WTC11 (cell line): ENCODE measurements at regions not wholly inside any gene's neighbourhood (a gene's known extent, or its start where the extent isn't known, plus 50 kb on each side); places are given as distances from the start of the nearest gene placed in this dataset.

Source experiments
- ATAC-seq: fragments of 200-7000 bp; cut with Tn5 transposase; 2 replicates; pipeline ENCODE4 v1.10.0; 2021; ENCODE audit warnings: mild to moderate bottlenecking, moderate library complexity
- CTCF ChIA-PET: fragments of 300-600 bp; sonication (Branson Sonifier 250); formaldehyde crosslinking; loops from one replicate; lab custom pipeline; 2021; ENCODE audit warnings: antibody characterized with exemption; lab: Charles Lee
- POLR2A ChIA-PET: fragments of 350-600 bp; sonication (Branson Sonifier 250); formaldehyde crosslinking; loops from one replicate; lab custom pipeline; 2021; ENCODE audit warnings: antibody characterized with exemption; lab: Charles Lee
- DNase-seq: peaks from one replicate; pipeline ENCODE4 v3.0.0; 2021; ENCODE audit warnings: low spot score
- H3K27ac Mint-ChIP-seq: 2 replicates; pipeline ENCODE4 v1.8.0; 2021; ENCODE audit warnings: mixed read lengths
- H3K27me3 Mint-ChIP-seq: 2 replicates; pipeline ENCODE4 v1.8.0; 2021; ENCODE audit warnings: low read depth, mild to moderate bottlenecking, moderate library complexity, mixed read lengths
- H3K36me3 Mint-ChIP-seq: 2 replicates; pipeline ENCODE4 v1.8.0; 2021; ENCODE audit warnings: mixed read lengths
- H3K4me1 Mint-ChIP-seq: 2 replicates; pipeline ENCODE4 v1.8.0; 2022; ENCODE audit warnings: mixed read lengths
- H3K4me3 Mint-ChIP-seq: 2 replicates; pipeline ENCODE4 v1.8.0; 2021; ENCODE audit warnings: mild to moderate bottlenecking, moderate library complexity, mixed read lengths
- H3K9me3 Mint-ChIP-seq: 2 replicates; pipeline ENCODE4 v1.8.0; 2021; ENCODE audit warnings: mixed read lengths
- CDX4 ChIP-seq: fragments of 250-450 bp; sonication (Bioruptor Pico); IDR thresholded peaks from 2 replicates; pipeline ENCODE4 v1.9.0; 2021; ENCODE audit warnings: moderate library complexity, mild to moderate bottlenecking, inconsistent platforms, borderline replicate concordance
- E2F5 ChIP-seq: sonication (generic); formaldehyde crosslinking; IDR thresholded peaks from 2 replicates; pipeline ENCODE4 v1.8.1; 2022; ENCODE audit warnings: mild to moderate bottlenecking, moderate library complexity, missing genetic modification reagents
- ERG ChIP-seq: fragments of 250-450 bp; sonication (Bioruptor Pico); IDR thresholded peaks from 2 replicates; pipeline ENCODE4 v1.8.0; 2021; ENCODE audit warnings: mild to moderate bottlenecking
- ESRRA ChIP-seq: sonication (generic); formaldehyde crosslinking; IDR thresholded peaks from 2 replicates; pipeline ENCODE4 v1.8.1; 2022; ENCODE audit warnings: mild to moderate bottlenecking, missing genetic modification reagents, borderline replicate concordance
- FOXK1 ChIP-seq: sonication (generic); formaldehyde crosslinking; IDR thresholded peaks from 2 replicates; pipeline ENCODE4 v1.8.0; 2022; ENCODE audit warnings: mild to moderate bottlenecking, moderate library complexity, missing genetic modification reagents
- GTF2I ChIP-seq: fragments of 250-450 bp; sonication (Bioruptor Pico); conservative IDR thresholded peaks from 2 replicates; pipeline ENCODE4 v1.4.0; 2021; ENCODE audit warnings: mild to moderate bottlenecking
- HMGXB4 ChIP-seq: sonication (generic); formaldehyde crosslinking; IDR thresholded peaks from 2 replicates; pipeline ENCODE4 v1.8.1; 2023; ENCODE audit warnings: mild to moderate bottlenecking, moderate library complexity, missing genetic modification reagents
- JAZF1 ChIP-seq: fragments of 250-450 bp; sonication (Bioruptor Pico); IDR thresholded peaks from 2 replicates; pipeline ENCODE4 v1.9.0; 2021; ENCODE audit warnings: moderate library complexity, mild to moderate bottlenecking, inconsistent platforms
- KAT7 ChIP-seq: sonication (generic); formaldehyde crosslinking; IDR thresholded peaks from 2 replicates; pipeline ENCODE4 v1.8.1; 2023; ENCODE audit warnings: missing genetic modification reagents, mild to moderate bottlenecking, borderline replicate concordance
- MXD4 ChIP-seq: fragments of 250-450 bp; sonication (Bioruptor Pico); IDR thresholded peaks from 2 replicates; pipeline ENCODE4 v1.8.0; 2021; ENCODE audit warnings: mild to moderate bottlenecking, moderate library complexity, borderline replicate concordance
- NFATC4 ChIP-seq: fragments of 250-450 bp; sonication (Bioruptor Pico); IDR thresholded peaks from 2 replicates; pipeline ENCODE4 v1.9.0; 2021; ENCODE audit warnings: mild to moderate bottlenecking
- NR2C2 ChIP-seq: sonication (generic); formaldehyde crosslinking; IDR thresholded peaks from 2 replicates; pipeline ENCODE4 v1.8.0; 2022; ENCODE audit warnings: mild to moderate bottlenecking, missing genetic modification reagents
- NR3C1 ChIP-seq: sonication (generic); formaldehyde crosslinking; conservative IDR thresholded peaks from 2 replicates; pipeline ENCODE4 v1.8.1; 2023; ENCODE audit warnings: low read depth, mild to moderate bottlenecking, missing genetic modification reagents
- SMAD3 ChIP-seq: sonication (generic); formaldehyde crosslinking; IDR thresholded peaks from 2 replicates; pipeline ENCODE4 v1.8.0; 2022; ENCODE audit warnings: missing genetic modification reagents, mild to moderate bottlenecking, borderline replicate concordance
- TCF7 ChIP-seq: sonication (generic); formaldehyde crosslinking; IDR thresholded peaks from 2 replicates; pipeline ENCODE4 v1.8.0; 2022; ENCODE audit warnings: mild to moderate bottlenecking, low read depth, missing genetic modification reagents, moderate library complexity
- ZNF121 ChIP-seq: sonication (generic); formaldehyde crosslinking; IDR thresholded peaks from 2 replicates; pipeline ENCODE4 v1.8.0; 2023; ENCODE audit warnings: missing genetic modification reagents
- ZNF138 ChIP-seq: sonication (generic); formaldehyde crosslinking; conservative IDR thresholded peaks from 2 replicates; pipeline ENCODE4 v1.8.1; 2022; ENCODE audit warnings: mild to moderate bottlenecking, moderate library complexity, missing genetic modification reagents
- ZNF396 ChIP-seq: fragments of 250-450 bp; sonication (Bioruptor Pico); IDR thresholded peaks from 2 replicates; pipeline ENCODE4 v1.8.0; 2021; ENCODE audit warnings: mild to moderate bottlenecking, moderate library complexity, borderline replicate concordance
- ZNF416 ChIP-seq: fragments of 250-450 bp; sonication (Bioruptor Pico); IDR thresholded peaks from 2 replicates; pipeline ENCODE4 v1.9.0; 2021; ENCODE audit warnings: mild to moderate bottlenecking, inconsistent platforms
- ZNF423 ChIP-seq: fragments of 250-450 bp; sonication (Bioruptor Pico); IDR thresholded peaks from 2 replicates; pipeline ENCODE4 v2.1.2; 2022; ENCODE audit warnings: mild to moderate bottlenecking, moderate library complexity
- ZNF425 ChIP-seq: fragments of 250-450 bp; sonication (Bioruptor Pico); conservative IDR thresholded peaks from 2 replicates; pipeline ENCODE4 v1.9.0; 2021; ENCODE audit warnings: mild to moderate bottlenecking
- TF ChIP-seq, protein P1 (sequence below): fragments of 250-450 bp; sonication (Bioruptor Pico); IDR thresholded peaks from 2 replicates; pipeline ENCODE4 v2.1.2; 2022; ENCODE audit warnings: mild to moderate bottlenecking, moderate library complexity
- TF ChIP-seq, protein P2 (sequence below): fragments of 250-450 bp; sonication (Bioruptor Pico); IDR thresholded peaks from 2 replicates; pipeline ENCODE4 v1.9.0; 2021; ENCODE audit warnings: mild to moderate bottlenecking

GRCh38 chr3:99509224-99509623 is 129.2 kb upstream of the COL8A1 start (continued):
- TF ChIP-seq ZNF425, result no peak
- no peak for TF ChIP-seq NR2C2 (CRISPR knock-in tag)
- TF ChIP-seq FOXK1 (CRISPR knock-in tag), result no peak
- no peak for TF ChIP-seq KAT7 (CRISPR knock-in tag)
- no peak for TF ChIP-seq MXD4 (CRISPR knock-in tag)
- no peak for TF ChIP-seq ZNF138

DNA sequence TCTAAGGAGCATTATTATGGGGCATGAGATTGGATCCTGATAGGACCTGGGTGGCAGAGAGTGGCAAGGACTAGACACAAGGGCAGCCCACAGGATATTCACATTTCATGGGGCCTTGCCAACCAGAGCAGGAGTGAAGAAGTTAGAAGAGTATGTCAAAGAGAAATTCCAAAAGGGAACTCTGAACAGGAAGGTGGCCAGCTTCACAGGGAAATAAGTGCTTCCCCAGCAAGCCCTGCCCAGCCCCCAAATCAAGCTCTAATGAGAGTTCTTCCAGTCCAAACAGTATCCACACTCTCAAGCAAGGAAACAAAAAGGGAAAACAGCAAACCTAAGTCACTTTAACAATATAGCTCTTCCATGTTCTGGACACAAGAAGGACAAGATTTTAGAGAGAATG is 130.2 kb upstream of the COL8A1 start:
- H3K27ac Mint-ChIP-seq, result no peak overlapping the region
- no peak overlapping the region for H3K4me3 Mint-ChIP-seq
- no peaks in the 10 kb centered on the region for H3K9me3 Mint-ChIP-seq
- H3K36me3 Mint-ChIP-seq, result no peaks in the 10 kb centered on the region
- POLR2A ChIA-PET, result no interaction called here
- H3K27me3 Mint-ChIP-seq, result no peaks in the 10 kb centered on the region
- DNase-seq, result no peak
- H3K4me1 Mint-ChIP-seq, result peaks cover 4% of the 10 kb centered on the region; the same call in 1 of the 2 replicates
- TF ChIP-seq, protein P1, sequence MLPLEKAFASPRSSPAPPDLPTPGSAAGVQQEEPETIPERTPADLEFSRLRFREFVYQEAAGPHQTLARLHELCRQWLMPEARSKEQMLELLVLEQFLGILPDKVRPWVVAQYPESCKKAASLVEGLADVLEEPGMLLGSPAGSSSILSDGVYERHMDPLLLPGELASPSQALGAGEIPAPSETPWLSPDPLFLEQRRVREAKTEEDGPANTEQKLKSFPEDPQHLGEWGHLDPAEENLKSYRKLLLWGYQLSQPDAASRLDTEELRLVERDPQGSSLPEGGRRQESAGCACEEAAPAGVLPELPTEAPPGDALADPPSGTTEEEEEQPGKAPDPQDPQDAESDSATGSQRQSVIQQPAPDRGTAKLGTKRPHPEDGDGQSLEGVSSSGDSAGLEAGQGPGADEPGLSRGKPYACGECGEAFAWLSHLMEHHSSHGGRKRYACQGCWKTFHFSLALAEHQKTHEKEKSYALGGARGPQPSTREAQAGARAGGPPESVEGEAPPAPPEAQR (CRISPR knock-in tag), result no peak
- CTCF ChIA-PET, result interaction anchor here (1.5 kb wide), 1 partner anchor 24 kb away, joined by 3 read pairs; no protein-coding TSS in a partner anchor
- ATAC-seq, result no peak

- ChIA-PET POLR2A (no interaction called here), CTCF (no interaction called here)
- H3K27ac Mint-ChIP-seq, result no peak overlapping the region
- no peak for ATAC-seq
- no peak overlapping the region for H3K4me3 Mint-ChIP-seq
- no peak for DNase-seq
- H3K4me1 Mint-ChIP-seq, result no peaks in the 10 kb centered on the region
- H3K9me3 Mint-ChIP-seq, result no peaks in the 10 kb centered on the region
- H3K36me3 Mint-ChIP-seq, result no peaks in the 10 kb centered on the region
- no peaks in the 10 kb centered on the region for H3K27me3 Mint-ChIP-seq
- TF ChIP-seq ZNF396 (no peak), KAT7 (CRISPR knock-in tag) (no peak), TCF7 (CRISPR knock-in tag) (no peak), ERG (CRISPR knock-in tag) (no peak), JAZF1 (CRISPR knock-in tag) (no peak), E2F5 (no peak), ZNF416 (CRISPR knock-in tag) (no peak), CDX4 (CRISPR knock-in tag) (no peak), ESRRA (no peak), NR3C1 (no peak), GTF2I (CRISPR knock-in tag) (no peak), HMGXB4 (no peak), ZNF121 (CRISPR knock-in tag) (no peak), NFATC4 (CRISPR knock-in tag) (no peak), ZNF423 (CRISPR knock-in tag) (no peak), SMAD3 (no peak)
- TF ChIP-seq, protein P2, sequence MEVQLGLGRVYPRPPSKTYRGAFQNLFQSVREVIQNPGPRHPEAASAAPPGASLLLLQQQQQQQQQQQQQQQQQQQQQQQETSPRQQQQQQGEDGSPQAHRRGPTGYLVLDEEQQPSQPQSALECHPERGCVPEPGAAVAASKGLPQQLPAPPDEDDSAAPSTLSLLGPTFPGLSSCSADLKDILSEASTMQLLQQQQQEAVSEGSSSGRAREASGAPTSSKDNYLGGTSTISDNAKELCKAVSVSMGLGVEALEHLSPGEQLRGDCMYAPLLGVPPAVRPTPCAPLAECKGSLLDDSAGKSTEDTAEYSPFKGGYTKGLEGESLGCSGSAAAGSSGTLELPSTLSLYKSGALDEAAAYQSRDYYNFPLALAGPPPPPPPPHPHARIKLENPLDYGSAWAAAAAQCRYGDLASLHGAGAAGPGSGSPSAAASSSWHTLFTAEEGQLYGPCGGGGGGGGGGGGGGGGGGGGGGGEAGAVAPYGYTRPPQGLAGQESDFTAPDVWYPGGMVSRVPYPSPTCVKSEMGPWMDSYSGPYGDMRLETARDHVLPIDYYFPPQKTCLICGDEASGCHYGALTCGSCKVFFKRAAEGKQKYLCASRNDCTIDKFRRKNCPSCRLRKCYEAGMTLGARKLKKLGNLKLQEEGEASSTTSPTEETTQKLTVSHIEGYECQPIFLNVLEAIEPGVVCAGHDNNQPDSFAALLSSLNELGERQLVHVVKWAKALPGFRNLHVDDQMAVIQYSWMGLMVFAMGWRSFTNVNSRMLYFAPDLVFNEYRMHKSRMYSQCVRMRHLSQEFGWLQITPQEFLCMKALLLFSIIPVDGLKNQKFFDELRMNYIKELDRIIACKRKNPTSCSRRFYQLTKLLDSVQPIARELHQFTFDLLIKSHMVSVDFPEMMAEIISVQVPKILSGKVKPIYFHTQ (CRISPR knock-in tag), result no peak
These were observed 132.6 kb upstream of the COL8A1 start for GRCh38 chr3:99505646-99506269.
